Fibroblast of skin of back (primary cell): ENCODE measurements at regions not wholly inside any gene's neighbourhood (a gene's known extent, or its start where the extent isn't known, plus 50 kb on each side); places are given as distances from the start of the nearest gene placed in this dataset.
"Not testable (repeated sequence)": the region's sequence is repeated elsewhere in the genome, so short reads cannot be mapped to it uniquely, and the experiment has no call there.

Source experiments
- DNase-seq: peaks from one replicate; pipeline ENCODE4 v3.0.0-alpha.2; 2013

GRCh38 chr2:7430869-7431641 is 513.8 kb downstream of the RNF144A start:
- no peak for DNase-seq

GRCh38 chr2:7432436-7432835 is 515.2 kb downstream of the RNF144A start:
- DNase-seq, result no peak

- DNase-seq, result no peak
Observed at GRCh38 chr2:7436096-7436906, 519.1 kb downstream of the RNF144A start.

- DNase-seq, result no peak
Observed at GRCh38 chr2:7437141-7437540, 519.9 kb downstream of the RNF144A start.

GRCh38 chr2:7437716-7438632 is 520.8 kb downstream of the RNF144A start:
- no peak for DNase-seq

- no peak for DNase-seq
Observed at GRCh38 chr2:7438855-7439254, 521.6 kb downstream of the RNF144A start.

DNA sequence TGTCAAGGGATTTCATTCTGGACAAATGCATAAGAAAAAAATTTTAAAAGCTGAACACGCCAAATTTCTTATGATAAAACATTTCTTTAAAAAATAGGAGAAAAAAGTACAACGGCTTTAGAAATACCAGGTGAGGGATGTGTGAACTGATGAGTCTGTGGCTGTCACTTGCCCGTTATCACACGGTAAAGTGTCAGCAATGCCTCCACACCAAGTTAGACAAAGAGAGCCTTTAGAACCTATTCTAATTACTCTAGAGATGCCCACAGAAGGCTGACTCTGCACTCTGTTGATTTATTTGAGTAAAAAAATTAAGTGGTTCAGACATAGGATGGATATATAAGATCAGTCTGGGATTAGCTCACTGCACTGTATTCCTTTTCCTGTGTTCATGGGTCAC is 523.8 kb downstream of the RNF144A start:
- DNase-seq, result no peak

- DNase-seq, result not testable (repeated sequence)
Observed at GRCh38 chr2:7441841-7442240, 524.6 kb downstream of the RNF144A start.

DNA sequence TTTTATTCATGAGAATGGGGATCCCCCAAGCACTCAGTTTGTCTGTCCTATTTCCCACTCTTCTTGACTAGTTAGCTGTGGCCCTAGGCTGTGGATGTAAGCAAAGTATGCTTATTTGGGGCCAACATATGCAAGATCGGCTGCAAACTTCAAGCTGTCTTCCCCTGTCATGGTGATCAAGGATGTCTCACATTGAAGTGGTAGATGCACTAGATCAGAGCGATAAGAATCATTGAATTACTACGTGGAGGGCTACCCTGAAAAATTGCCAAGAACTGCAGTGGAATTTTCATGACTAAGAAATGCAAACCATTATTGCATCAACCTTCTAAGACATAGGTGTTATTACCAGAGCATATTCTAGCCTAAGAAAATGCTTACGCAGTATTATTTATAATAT is 527.4 kb downstream of the RNF144A start:
- no peak for DNase-seq

GRCh38 chr2:7448578-7449264 is 531.5 kb downstream of the RNF144A start:
- DNase-seq, result no peak

GRCh38 chr2:7449298-7449697 is 532.1 kb downstream of the RNF144A start:
- no peak for DNase-seq

DNA sequence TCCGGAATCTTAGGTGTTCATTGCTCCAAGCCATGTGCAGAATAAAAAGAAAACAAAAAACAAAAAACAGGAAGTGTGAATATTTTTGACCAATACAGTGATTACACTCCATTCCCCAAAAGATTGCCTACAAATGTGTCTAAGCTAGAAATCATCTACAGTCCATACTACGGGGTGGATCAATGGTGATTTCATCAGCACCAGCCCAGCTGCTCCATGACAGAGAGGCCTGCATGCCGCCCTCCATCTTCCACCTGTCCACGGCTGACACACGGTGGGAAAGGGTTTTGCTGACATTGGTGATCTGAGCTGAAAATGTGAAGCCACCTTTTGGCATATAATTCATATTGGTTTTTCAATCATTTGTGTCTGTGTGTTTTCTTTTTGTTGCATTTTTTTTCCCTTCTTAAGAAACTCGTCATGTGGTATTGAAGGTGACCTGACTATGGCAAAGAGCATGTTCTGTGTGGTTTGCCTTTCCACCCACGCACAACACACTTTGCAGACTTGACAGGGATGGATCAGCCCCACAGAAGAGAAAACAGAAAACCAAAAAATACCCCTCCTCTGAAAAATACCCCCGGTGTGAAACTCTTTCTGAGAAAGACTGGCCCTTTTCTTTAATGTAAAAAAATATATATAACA is 533.1 kb downstream of the RNF144A start:
- no peak for DNase-seq

- no peak for DNase-seq
Observed at GRCh38 chr2:7450833-7451190, 533.6 kb downstream of the RNF144A start.

DNA sequence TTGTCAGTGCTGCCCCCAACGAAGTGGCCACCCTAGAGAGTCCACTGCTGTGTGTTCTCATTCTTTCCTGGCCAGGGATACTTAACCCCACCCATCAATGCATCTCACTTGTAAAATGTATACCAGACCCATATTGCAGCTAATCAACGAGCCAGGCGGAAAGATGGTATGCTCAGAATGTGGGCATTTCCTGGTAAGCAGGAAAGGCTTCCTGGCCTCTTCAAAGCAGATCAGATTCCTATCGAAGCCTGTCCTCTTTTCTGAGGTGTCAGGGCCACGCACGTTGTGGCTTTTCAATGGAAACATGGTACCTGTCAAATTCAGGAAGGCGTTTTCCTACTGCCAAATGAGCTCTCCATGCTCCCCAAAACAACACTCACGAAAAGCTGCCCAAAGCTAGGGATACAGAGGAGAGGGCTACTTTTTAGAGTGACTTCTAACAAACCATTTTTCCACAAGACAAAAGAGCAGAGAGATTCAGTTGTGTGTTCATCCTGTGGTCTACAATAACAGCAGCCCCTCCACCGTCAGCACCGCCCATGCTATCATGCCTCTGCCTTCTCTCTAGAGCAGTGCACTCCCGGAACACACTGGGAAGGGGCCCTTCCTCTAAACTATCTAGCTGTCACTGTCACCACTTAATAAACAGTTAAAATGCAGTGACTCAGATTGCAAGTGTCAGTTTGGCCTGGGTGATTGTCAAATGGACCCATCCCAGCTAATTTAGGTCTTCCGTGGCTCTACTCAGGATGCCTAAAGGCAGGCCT is 535.1 kb downstream of the RNF144A start:
- peak; percentile 10 for DNase-seq

GRCh38 chr2:7454592-7454991 is 537.4 kb downstream of the RNF144A start:
- no peak for DNase-seq

DNA sequence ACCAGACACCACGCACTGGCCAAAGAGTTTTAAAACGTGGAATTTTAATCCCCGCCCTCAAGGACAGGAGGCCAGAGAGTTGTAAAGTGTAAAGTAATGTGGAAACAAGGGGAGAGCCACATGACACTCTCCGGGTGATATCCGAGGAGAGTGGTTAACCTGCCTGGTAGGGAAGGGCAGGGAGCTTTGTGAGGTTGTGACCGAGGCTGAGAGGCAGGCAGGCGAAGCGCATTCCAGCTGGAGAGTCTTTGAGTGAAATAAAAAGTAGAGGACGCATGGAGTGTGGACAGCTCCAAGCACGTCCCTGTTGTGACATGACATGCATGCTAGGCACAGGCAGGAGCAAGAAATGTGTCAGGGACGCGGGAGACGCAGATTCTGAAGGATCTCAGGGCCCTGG is 539.5 kb downstream of the RNF144A start:
- no peak for DNase-seq

DNA sequence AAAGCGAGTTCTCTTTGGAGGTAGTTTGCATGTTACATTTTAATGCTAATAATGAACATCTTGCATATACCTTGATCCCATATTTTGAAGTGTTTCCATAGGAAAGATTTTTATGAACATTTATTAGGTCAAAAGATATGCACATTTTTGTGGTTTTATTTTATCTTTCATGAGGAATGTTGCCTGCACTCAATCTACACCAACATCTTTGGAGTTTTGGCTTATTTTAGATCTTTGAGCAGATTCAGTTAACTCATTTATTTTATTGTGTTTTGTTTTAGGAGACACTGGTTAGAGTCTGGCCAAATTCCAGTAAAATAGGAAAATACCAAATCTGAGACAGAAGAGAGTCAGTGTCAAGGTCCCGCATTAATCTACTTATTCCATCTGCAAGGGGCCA is 540.9 kb downstream of the RNF144A start:
- DNase-seq, result peak; percentile 8

DNA sequence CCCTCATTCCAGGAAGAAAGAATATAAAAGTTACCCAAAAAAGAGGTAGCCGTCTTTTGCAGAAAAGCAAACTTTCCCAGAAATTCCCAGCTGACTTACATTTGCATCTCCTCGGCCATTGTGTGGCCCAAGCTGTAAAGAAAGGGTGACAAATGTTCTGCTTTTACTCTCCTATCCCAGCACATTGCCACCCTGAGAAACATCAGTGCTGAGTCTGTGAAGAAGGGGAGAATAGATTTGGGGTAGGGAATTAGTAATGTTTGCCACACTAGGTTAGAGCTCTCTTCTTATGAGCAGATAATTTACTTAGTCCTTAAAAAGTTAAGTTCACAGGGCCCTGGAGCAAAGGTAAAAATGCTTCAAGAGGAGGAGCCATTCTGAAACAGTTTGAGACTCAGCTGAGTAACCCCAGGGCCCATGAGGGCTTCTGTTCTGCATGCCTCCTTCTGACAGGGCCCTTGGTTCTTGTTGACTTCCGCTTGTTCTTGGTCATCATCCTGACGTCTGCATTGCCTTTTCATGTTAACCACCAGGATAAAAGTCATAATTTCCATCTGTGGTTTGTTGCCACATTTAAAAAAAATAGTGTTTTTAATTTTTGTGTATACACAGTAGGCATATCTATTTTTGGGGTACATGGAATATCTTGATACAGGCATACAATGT is 550.7 kb downstream of the RNF144A start:
- no peak for DNase-seq

GRCh38 chr2:7468448-7468828 is 551.2 kb downstream of the RNF144A start:
- DNase-seq, result no peak

DNA sequence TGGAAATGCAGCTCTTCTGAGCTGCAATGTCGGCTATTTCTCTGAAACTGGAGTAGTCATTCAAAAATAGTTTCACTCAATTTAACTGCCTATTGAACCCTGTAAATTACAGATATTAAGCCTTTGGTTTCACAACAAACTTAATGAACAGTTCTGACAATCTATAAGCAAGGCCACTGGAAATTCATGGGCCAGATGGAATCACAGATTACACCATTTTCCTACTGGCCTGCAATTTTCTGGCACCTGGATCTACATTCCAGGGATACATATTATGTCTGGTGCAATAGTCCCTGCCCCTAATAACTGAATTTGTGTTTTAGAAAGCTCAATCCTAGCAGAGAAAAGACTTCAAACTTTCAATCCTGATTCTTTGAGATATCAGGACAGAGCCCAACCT is 551.7 kb downstream of the RNF144A start:
- DNase-seq, result no peak

DNA sequence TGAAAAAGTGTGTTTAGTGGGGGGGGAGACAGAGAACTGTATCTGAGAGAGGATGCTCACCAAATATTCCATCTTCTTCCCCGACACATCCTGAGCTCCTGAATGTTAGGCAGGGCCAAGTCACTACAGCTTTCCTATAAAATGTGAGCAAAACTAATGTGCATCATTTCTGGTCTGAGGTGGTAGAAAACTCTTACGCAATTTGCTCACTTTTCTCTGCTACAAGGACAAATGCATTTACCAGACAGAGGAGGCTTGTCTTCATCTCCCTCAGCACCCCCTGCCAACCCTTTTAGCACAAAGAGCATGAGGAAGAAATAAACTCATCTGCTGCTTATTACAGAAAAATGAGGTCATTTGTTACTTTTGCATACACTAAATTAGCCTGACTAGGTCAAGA is 554.0 kb downstream of the RNF144A start:
- no peak for DNase-seq
